Right lobe of liver (tissue), 6 donors: ENCODE measurements at regions not wholly inside any gene's neighbourhood (a gene's known extent, or its start where the extent isn't known, plus 50 kb on each side); places are given as distances from the start of the nearest gene placed in this dataset.

Source experiments
- ATAC-seq, 4 donors: fragments of 200-7000 bp; cut with Tn5 transposase; one replicate each; pipeline ENCODE4 v1.9.1; 2020; ENCODE audit warnings: mild to moderate bottlenecking in 4 of 4, moderate library complexity in 4 of 4
- DNase-seq, 3 donors: peaks; one replicate each; pipeline ENCODE4 v3.0.0-alpha.2; 2020
- H3K27ac ChIP-seq, 3 donors: fragments of 200-600 bp; one replicate each; pipeline ENCODE4 v1.8.0; 2022
- H3K27me3 ChIP-seq, 2 donors: fragments of 200-600 bp; one replicate each; pipeline ENCODE4 v1.8.0; 2022
- H3K36me3 ChIP-seq, 4 donors: fragments of 200-600 bp; sonication (generic) in 1 of 4; one replicate each; pipeline versions ENCODE4 v1.5.1 to v1.8.0; 2017 to 2022; ENCODE audit warnings: control low read depth in 1 of 4
- H3K4me1 ChIP-seq, 4 donors: fragments of 200-600 bp; sonication (generic) in 1 of 4; one replicate each; pipeline versions ENCODE4 v1.5.1 to v1.8.0; 2017 to 2022; ENCODE audit warnings: control low read depth in 1 of 4
- H3K4me3 ChIP-seq, 3 donors: fragments of 200-600 bp; one replicate each; pipeline ENCODE4 v1.8.0; 2022
- H3K9me3 ChIP-seq, 4 donors: fragments of 200-600 bp; sonication (generic) in 1 of 4; one replicate each; pipeline versions ENCODE4 v1.5.1 to v1.8.0; 2017 to 2022; ENCODE audit warnings: control low read depth in 1 of 4
- POLR2A ChIP-seq: fragments of 450-650 bp; IDR thresholded peaks from one replicate; pipeline ENCODE4 v1.6.1; 2017; ENCODE audit warnings: antibody characterized with exemption, mild to moderate bottlenecking
- WGBS: methylation state at CpG from one replicate; pipeline ENCODE4 v1.1.6; 2018; ENCODE audit warnings: low coverage, low lambda C conversion rate; ENCODE audit not compliant: insufficient coverage; ENCODE audit errors: missing lambda C conversion rate; 5-methylcytosine and 5-hydroxymethylcytosine counted together
- intact Hi-C, 2 donors: fragments of 100-400 bp; cut with DNase I; formaldehyde crosslinking; loops; one replicate each; pipeline versions ENCODE4 v1.11.2 to v1.14.1; 2022
- TF ChIP-seq, protein P1 (sequence below), 4 donors: fragments of 200-600 bp in 3 of 4; fragments of 450-650 bp in 1 of 4; IDR thresholded peaks; one replicate each; pipeline versions ENCODE4 v1.5.1 to v1.8.0; 2016 to 2022; ENCODE audit warnings: antibody characterized with exemption in 4 of 4, mild to moderate bottlenecking in 2 of 4
- donor health status: DM: no; HTN: yes; CAD: no.
- donor health status: DM: no; HTN: no; CAD: no.
- donor health status: DM: no; HTN: no; CAD: no.
- donor health status: DM: no; HTN: yes; CAD: no.
- donor health status: DM: no; HTN: yes; CAD: no.

DNA sequence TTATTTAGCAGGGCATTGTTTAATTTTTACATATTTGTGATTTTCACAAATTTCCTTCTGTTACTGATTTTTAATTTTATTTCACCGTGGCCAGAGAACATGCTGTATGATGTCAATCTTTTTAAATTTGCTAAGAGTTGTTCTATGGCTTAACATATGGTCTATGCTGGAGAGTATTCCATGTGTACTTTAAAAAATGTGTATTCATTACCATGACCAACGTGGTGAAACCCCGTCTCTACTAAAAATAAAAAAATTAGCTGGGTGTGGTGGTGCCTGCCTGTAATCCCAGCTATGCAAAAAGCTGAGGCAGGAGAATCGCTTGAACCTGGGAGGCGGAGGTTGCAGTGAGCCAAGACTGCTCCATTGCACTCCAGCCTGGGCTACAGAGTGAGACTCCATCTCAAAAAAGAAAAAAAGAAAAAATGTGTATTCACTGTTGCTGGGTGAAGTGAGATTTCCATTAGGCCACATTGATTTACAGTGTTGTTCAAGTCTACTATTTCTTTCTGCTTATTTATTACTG lies 258.2 kb downstream of the EDEM1 start:
- Histone ChIP-seq H3K36me3 (no peaks in the 10 kb centered on the region), H3K4me1 (no peaks in the 10 kb centered on the region), H3K27ac (no peak overlapping the region), H3K27me3 (no peaks in the 10 kb centered on the region), H3K4me3 (no peak overlapping the region), H3K9me3 (no peaks in the 10 kb centered on the region)
- no peak for DNase-seq
- TF ChIP-seq, protein P1, sequence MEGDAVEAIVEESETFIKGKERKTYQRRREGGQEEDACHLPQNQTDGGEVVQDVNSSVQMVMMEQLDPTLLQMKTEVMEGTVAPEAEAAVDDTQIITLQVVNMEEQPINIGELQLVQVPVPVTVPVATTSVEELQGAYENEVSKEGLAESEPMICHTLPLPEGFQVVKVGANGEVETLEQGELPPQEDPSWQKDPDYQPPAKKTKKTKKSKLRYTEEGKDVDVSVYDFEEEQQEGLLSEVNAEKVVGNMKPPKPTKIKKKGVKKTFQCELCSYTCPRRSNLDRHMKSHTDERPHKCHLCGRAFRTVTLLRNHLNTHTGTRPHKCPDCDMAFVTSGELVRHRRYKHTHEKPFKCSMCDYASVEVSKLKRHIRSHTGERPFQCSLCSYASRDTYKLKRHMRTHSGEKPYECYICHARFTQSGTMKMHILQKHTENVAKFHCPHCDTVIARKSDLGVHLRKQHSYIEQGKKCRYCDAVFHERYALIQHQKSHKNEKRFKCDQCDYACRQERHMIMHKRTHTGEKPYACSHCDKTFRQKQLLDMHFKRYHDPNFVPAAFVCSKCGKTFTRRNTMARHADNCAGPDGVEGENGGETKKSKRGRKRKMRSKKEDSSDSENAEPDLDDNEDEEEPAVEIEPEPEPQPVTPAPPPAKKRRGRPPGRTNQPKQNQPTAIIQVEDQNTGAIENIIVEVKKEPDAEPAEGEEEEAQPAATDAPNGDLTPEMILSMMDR (IDR thresholded peaks at IDR 0.05): no peak
- TF ChIP-seq POLR2A: no peak
- ATAC-seq: no peak
- intact Hi-C loops: no loop called here
- 70% methylated on average over 5 of the region's 5 CpGs for WGBS

GRCh38 chr3:5448246-5448645 lies 260.7 kb downstream of the EDEM1 start:
- intact Hi-C loops: no loop called here
- 46% methylated on average over 5 of the region's 5 CpGs for WGBS
- ATAC-seq: no peak

GRCh38 chr3:5448816-5449215 lies 261.3 kb downstream of the EDEM1 start:
- no peak for DNase-seq
- intact Hi-C loops: no loop called here
- no peak overlapping the region for H3K4me3 ChIP-seq
- H3K4me1 ChIP-seq: no peaks in the 10 kb centered on the region
- TF ChIP-seq POLR2A: no peak
- TF ChIP-seq, protein P1 (IDR thresholded peaks at IDR 0.05): no peak
- H3K36me3 ChIP-seq: no peaks in the 10 kb centered on the region
- no peak overlapping the region for H3K27ac ChIP-seq
- ATAC-seq: no peak
- 53% methylated on average over 2 of the region's 2 CpGs for WGBS
- no peaks in the 10 kb centered on the region for H3K27me3 ChIP-seq
- H3K9me3 ChIP-seq: no peaks in the 10 kb centered on the region

More at GRCh38 chr3:5448246-5448645, 260.7 kb downstream of the EDEM1 start:
- Histone ChIP-seq H3K4me3 (no peak overlapping the region), H3K4me1 (no peaks in the 10 kb centered on the region), H3K36me3 (no peaks in the 10 kb centered on the region), H3K9me3 (no peaks in the 10 kb centered on the region), H3K27ac (no peak overlapping the region), H3K27me3 (no peaks in the 10 kb centered on the region)
- TF ChIP-seq, protein P1 (IDR thresholded peaks at IDR 0.05): no peak
- no peak for TF ChIP-seq POLR2A
- no peak for DNase-seq

DNA sequence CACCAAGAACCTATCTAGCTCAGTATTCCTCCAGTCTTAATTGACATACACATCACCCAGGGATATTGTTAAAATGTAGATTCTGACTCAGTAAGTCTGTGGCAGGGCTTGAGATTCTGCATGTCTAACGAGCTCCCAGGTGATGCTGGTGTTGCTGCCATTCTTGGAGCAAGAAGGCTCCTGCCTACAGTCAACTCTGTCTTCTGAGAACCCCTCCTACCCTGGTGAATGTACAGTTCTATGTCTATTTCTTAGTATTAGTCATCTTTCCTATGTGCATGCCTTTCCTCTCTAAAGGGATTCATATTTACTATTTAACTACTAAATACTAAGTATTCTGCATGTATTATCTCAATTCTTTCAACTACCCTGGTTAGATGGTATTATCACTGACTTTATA lies 268.7 kb downstream of the EDEM1 start:
- intact Hi-C loops: no loop called here
- Histone ChIP-seq H3K27ac (no peak overlapping the region), H3K4me1 (no peaks in the 10 kb centered on the region), H3K27me3 (no peaks in the 10 kb centered on the region), H3K36me3 (no peaks in the 10 kb centered on the region), H3K9me3 (no peaks in the 10 kb centered on the region), H3K4me3 (no peak overlapping the region)
- DNase-seq (no peak), ATAC-seq (no peak)
- TF ChIP-seq, protein P1 (IDR thresholded peaks at IDR 0.05): no peak
- TF ChIP-seq POLR2A: no peak
- 11% methylated on average over 1 of the region's 1 CpG for WGBS

DNA sequence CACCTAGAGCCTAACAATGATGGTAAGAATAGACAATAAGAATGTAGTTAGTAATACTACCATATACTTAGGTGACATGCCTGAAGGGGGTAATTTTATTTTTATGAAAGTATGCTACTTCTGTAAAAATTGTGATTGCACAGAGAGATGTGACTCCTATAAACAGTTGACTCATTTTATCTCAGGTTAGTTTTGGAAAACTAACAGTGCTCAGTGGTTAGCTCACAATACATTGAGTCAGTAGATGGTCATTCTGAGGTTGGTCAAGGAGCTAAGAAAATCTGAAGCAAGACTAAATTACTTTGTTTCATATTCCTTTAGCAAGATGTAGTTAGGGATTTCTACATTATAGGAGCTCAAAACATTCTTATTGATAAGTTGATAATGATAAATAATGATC lies 271.0 kb downstream of the EDEM1 start:
- no peaks in the 10 kb centered on the region for H3K9me3 ChIP-seq
- no peak overlapping the region for H3K27ac ChIP-seq
- TF ChIP-seq, protein P1 (IDR thresholded peaks at IDR 0.05): no peak
- TF ChIP-seq POLR2A: no peak
- DNase-seq (no peak), ATAC-seq (no peak)
- no peaks in the 10 kb centered on the region for H3K36me3 ChIP-seq
- intact Hi-C loops: no loop called here
- H3K27me3 ChIP-seq: no peaks in the 10 kb centered on the region
- H3K4me3 ChIP-seq: no peak overlapping the region
- no peaks in the 10 kb centered on the region for H3K4me1 ChIP-seq
